ENCODE measurements at regions not wholly inside any gene's neighbourhood (a gene's known extent, or its start where the extent isn't known, plus 50 kb on each side); places are given as distances from the start of the nearest gene placed in this dataset.

GRCh38 chr1:228664399-228664914 lies 70.8 kb upstream of the RHOU start:
- H3K9me2 ChIP-seq: no peaks in the 10 kb centered on the region
- peak; percentile 72 for DNase-seq
- H3K27ac ChIP-seq (ENCODE audit: low read depth in 2 of 2, low read length in 1 of 2): no peak overlapping the region
- H3K27me3 ChIP-seq (ENCODE audit: insufficient read depth): no peaks in the 10 kb centered on the region
- no peak overlapping the region for H3K4me3 ChIP-seq (ENCODE audit: low read depth in 2 of 2, low read length in 1 of 2)
- no peaks in the 10 kb centered on the region for H3K9me3 ChIP-seq
- no peaks in the 10 kb centered on the region for H3K36me3 ChIP-seq (replicated peaks in 1 of 2; ENCODE audit: control insufficient read depth in 1 of 2, insufficient read depth in 2 of 2, low read length in 1 of 2)
- H3K79me2 ChIP-seq (ENCODE audit: insufficient read depth): no peaks in the 10 kb centered on the region
- no peaks in the 10 kb centered on the region for H3F3A ChIP-seq (replicated peaks; ENCODE audit: insufficient read depth)
- 37% methylated on average over 13 of the region's 14 CpGs for WGBS (ENCODE audit: low lambda C conversion rate)
- CTCF ChIA-PET: interaction anchor here (0.6 to 5.4 kb wide), 66 partner anchors 8 to 1679 kb away, joined by 3 to 78 read pairs (median 4); partner anchors contain the start of gene RHOU
- H3K4me2 ChIP-seq: no peak overlapping the region
- TF ChIP-seq RXRA (IDR thresholded peaks at IDR 0.05; ENCODE audit: borderline replicate concordance, low read depth) (no peak), FOXJ3 (CRISPR knock-in tag; IDR thresholded peaks at IDR 0.05) (no peak), MXI1 (IDR thresholded peaks at IDR 0.05; ENCODE audit: low read depth, low read length) (no peak), SMC3 (IDR thresholded peaks at IDR 0.05; ENCODE audit: low read depth, low read length) (peak; percentile 82), CHD2 (IDR thresholded peaks at IDR 0.05; ENCODE audit: low read length, partially characterized antibody) (no peak), NFIC (IDR thresholded peaks at IDR 0.05; ENCODE audit: borderline replicate concordance) (no peak; the same call in 1 of the 2 replicates), MEF2A (IDR thresholded peaks at IDR 0.05; ENCODE audit: borderline replicate concordance, low read depth) (no peak), USF2 (IDR thresholded peaks at IDR 0.05; ENCODE audit: borderline replicate concordance, low read depth, low read length) (no peak), RAD21 (IDR thresholded peaks at IDR 0.05; ENCODE audit: low read length) (peak; percentile 95), USF1 (IDR thresholded peaks at IDR 0.05; ENCODE audit: borderline replicate concordance, low read depth) (no peak), GATA2 (CRISPR knock-in tag; IDR thresholded peaks at IDR 0.05) (0 out of 2 replicates have a peak, but pooled peaks have one; percentile 12), CTCF (IDR thresholded peaks at IDR 0.05) (peak; percentile 94), RCOR1 (IDR thresholded peaks at IDR 0.05; ENCODE audit: low read length) (no peak)
- H3K9ac ChIP-seq: no peak overlapping the region
- H3K4me1 ChIP-seq (ENCODE audit: control insufficient read depth in 1 of 2, insufficient read depth in 2 of 2, low read depth in 1 of 2, low read length in 1 of 2): no peaks in the 10 kb centered on the region
- no peaks in the 10 kb centered on the region for H4K20me1 ChIP-seq (ENCODE audit: insufficient read depth)
- H2AFZ ChIP-seq (ENCODE audit: low read depth): peak overlapping the region; percentile 47; the same call in 1 of the 2 replicates
- POLR2A ChIA-PET: no interaction called here

All from SK-N-SH (cell line).